ENCODE measurements at regions not wholly inside any gene's neighbourhood (a gene's known extent, or its start where the extent isn't known, plus 50 kb on each side); places are given as distances from the start of the nearest gene placed in this dataset.

- TF ChIP-seq CTCF (IDR thresholded peaks at IDR 0.05) (no peak), POLR2AphosphoS5 (IDR thresholded peaks at IDR 0.05) (no peak), POLR2A (IDR thresholded peaks at IDR 0.05) (no peak), EP300 (IDR thresholded peaks at IDR 0.05) (no peak)
Measured at GRCh38 chr7:13078105-13078504, 390.7 kb downstream of the ARL4A start.
